K562 (cell line): ENCODE measurements at regions not wholly inside any gene's neighbourhood (a gene's known extent, or its start where the extent isn't known, plus 50 kb on each side); places are given as distances from the start of the nearest gene placed in this dataset.

Source experiments
- ATAC-seq: fragments of 200-7000 bp; cut with Tn5 transposase; 3 replicates; pipeline ENCODE4 v1.9.1; 2020; ENCODE audit warnings: moderate library complexity
- BruUV-seq: library from RNA; stranded (reverse); fragments of 400-500 nt; replicated peaks from 2 replicates; lab custom pipeline; 2021; lab: Mats Ljungman, UMichigan
- CTCF ChIA-PET: fragments of 300-600 bp; formaldehyde crosslinking; extraction: SDS; loops from one replicate; lab custom pipeline; 2021; ENCODE audit warnings: low intra/inter-chr PET ratio; lab: Yijun Ruan, JAX
- POLR2A ChIA-PET: fragments of 300-600, 350-650 bp; sonication (Branson Sonifier 250); formaldehyde crosslinking; extraction: SDS; loops from one replicate; lab custom pipeline; 2021; ENCODE audit warnings: antibody characterized with exemption, inconsistent platforms; lab: Yijun Ruan, JAX
- DNase-seq, 4 experiments: peaks; one replicate each; pipeline versions ENCODE4 v3.0.0 to v3.0.0-alpha.2; 2011 to 2018; ENCODE audit warnings: low spot score in 3 of 4, mixed read lengths in 3 of 4; ENCODE audit errors: extremely low read depth in 1 of 4
- FAIRE-seq: peaks from 2 replicates; lab custom pipeline; 2011; peaks lifted over from hg19 to GRCh38; lab: Jason Lieb, UNC
- H2AFZ ChIP-seq: 2 replicates; pipeline ENCODE4 v1.6.0; 2011; ENCODE audit warnings: low read depth, low read length, control low read depth, inconsistent platforms
- H3K27ac ChIP-seq: fragments of 200-600 bp; 3 replicates; pipeline ENCODE4 v1.8.0; 2011; ENCODE audit warnings: low read depth, mild to moderate bottlenecking, control low read depth, inconsistent platforms, low read length, moderate library complexity, mixed read lengths; ENCODE audit errors: extremely low read depth
- H3K27me3 ChIP-seq, 2 experiments: fragments of 300-600 bp in 1 of 2; 2 replicates in 1 of 2; 3 replicates in 1 of 2; pipeline versions ENCODE4 v1.6.0 to v1.8.0; 2011; ENCODE audit warnings: inconsistent platforms in 2 of 2, low read length in 2 of 2, mild to moderate bottlenecking in 1 of 2, mixed read lengths in 1 of 2, moderate library complexity in 1 of 2; ENCODE audit not compliant: control insufficient read depth in 2 of 2, insufficient read depth in 2 of 2
- H3K36me3 ChIP-seq: fragments of 300-600 bp; 3 replicates; pipeline ENCODE4 v1.8.0; 2011; ENCODE audit warnings: mild to moderate bottlenecking, low read length, inconsistent platforms; ENCODE audit not compliant: control insufficient read depth, insufficient read depth
- H3K4me1 ChIP-seq, 2 experiments: fragments of 200-600 bp in 1 of 2; replicated peaks in 1 of 2; 2 replicates in 1 of 2; 3 replicates in 1 of 2; pipeline versions ENCODE4 v1.5.1 to v1.8.0; 2011; ENCODE audit warnings: inconsistent platforms in 2 of 2, low read length in 2 of 2, mild to moderate bottlenecking in 1 of 2, mixed read lengths in 1 of 2, moderate library complexity in 1 of 2; ENCODE audit not compliant: control insufficient read depth in 2 of 2, insufficient read depth in 2 of 2
- H3K4me2 ChIP-seq: 2 replicates; pipeline ENCODE4 v1.6.1; 2011; ENCODE audit warnings: low read length, control low read depth, inconsistent platforms, mixed read lengths; ENCODE audit not compliant: insufficient read depth
- H3K4me3 ChIP-seq: fragments of 200-600 bp; sonication (generic), shearing (Covaris generic); 2 replicates; pipeline ENCODE4 v1.5.1; 2016; ENCODE audit warnings: control low read depth, inconsistent platforms
- H3K79me2 ChIP-seq: fragments of 200-600 bp; 3 replicates; pipeline ENCODE4 v1.8.0; 2011; ENCODE audit warnings: low read length, inconsistent platforms; ENCODE audit not compliant: control insufficient read depth, insufficient read depth
- H3K9ac ChIP-seq, 2 experiments: 2 replicates each; pipeline versions ENCODE4 v1.6.0 to v1.6.1; 2011; ENCODE audit warnings: low read depth in 2 of 2, low read length in 2 of 2, control low read depth in 1 of 2, inconsistent platforms in 1 of 2, mild to moderate bottlenecking in 1 of 2, mixed read lengths in 1 of 2; ENCODE audit not compliant: insufficient read depth in 1 of 2
- H3K9me1 ChIP-seq: one replicate; pipeline ENCODE4 v1.6.0; 2011; ENCODE audit warnings: inconsistent platforms, mild to moderate bottlenecking, low read length, moderate library complexity; ENCODE audit not compliant: control insufficient read depth, insufficient read depth
- H3K9me3 ChIP-seq: replicated peaks from 2 replicates; pipeline ENCODE4 v1.5.1; 2011; ENCODE audit warnings: low read depth, low read length, inconsistent platforms; ENCODE audit not compliant: control insufficient read depth, insufficient read depth
- H4K20me1 ChIP-seq: replicated peaks from 2 replicates; pipeline ENCODE4 v1.6.1; 2011; ENCODE audit warnings: low read length, inconsistent platforms, mixed read lengths; ENCODE audit not compliant: control insufficient read depth, insufficient read depth
- ARHGAP35 ChIP-seq: fragments of 450-650 bp; IDR thresholded peaks from 2 replicates; pipeline ENCODE4 v1.6.1; 2018; ENCODE audit not compliant: partially characterized antibody
- BDP1 ChIP-seq: IDR thresholded peaks from 3 replicates; pipeline ENCODE4 v1.6.1; 2011; ENCODE audit not compliant: insufficient read length, insufficient read depth
- CREB3 ChIP-seq: fragments of 450-650 bp; conservative IDR thresholded peaks from 2 replicates; pipeline ENCODE4 v1.6.1; 2016; ENCODE audit warnings: missing genetic modification characterization, low read depth, mild to moderate bottlenecking, missing compliant biosample characterization, moderate library complexity
- DPF2 ChIP-seq: fragments of 450-650 bp; IDR thresholded peaks from 2 replicates; pipeline ENCODE4 v1.6.1; 2016
- GTF2F1 ChIP-seq: IDR thresholded peaks from 2 replicates; pipeline ENCODE4 v1.6.1; 2011; ENCODE audit warnings: low read depth, low read length, improper control_type of control experiment
- HNRNPL ChIP-seq: fragments of 200-400 bp; formaldehyde crosslinking; IDR thresholded peaks from 2 replicates; pipeline ENCODE4 v1.6.1; 2017; ENCODE audit warnings: low read depth, mild to moderate bottlenecking, low read length
- HNRNPUL1 ChIP-seq: fragments of 200-400 bp; formaldehyde crosslinking; IDR thresholded peaks from 2 replicates; pipeline ENCODE4 v1.6.1; 2017; ENCODE audit warnings: low read length
- SMARCB1 ChIP-seq: IDR thresholded peaks from 2 replicates; pipeline ENCODE4 v1.6.1; 2011; ENCODE audit warnings: improper control_type of control experiment, low read depth; ENCODE audit not compliant: insufficient read length
- TRIM28 ChIP-seq: fragments of 450-650 bp; IDR thresholded peaks from 2 replicates; pipeline ENCODE4 v1.6.1; 2017
- ZNF408 ChIP-seq: fragments of 250-450 bp; sonication (Bioruptor Pico); IDR thresholded peaks from 2 replicates; pipeline ENCODE4 v1.4.0; 2020; ENCODE audit warnings: low read depth, mild to moderate bottlenecking, moderate library complexity
- ZNF57 ChIP-seq: fragments of 450-650 bp; formaldehyde crosslinking; IDR thresholded peaks from 2 replicates; pipeline ENCODE4 v1.4.0; 2020; ENCODE audit warnings: mild to moderate bottlenecking, moderate library complexity
- ZNF699 ChIP-seq: fragments of 250-450 bp; sonication (Bioruptor Pico); IDR thresholded peaks from 2 replicates; pipeline ENCODE4 v1.8.0; 2021; ENCODE audit warnings: mild to moderate bottlenecking, moderate library complexity; ENCODE audit not compliant: insufficient replicate concordance
- WGBS: fragments of 100-300 bp; shearing (Covaris generic); methylation state at CpG from one replicate; pipeline ENCODE4 v1.1.6; 2016; ENCODE audit warnings: low coverage, mixed read lengths; ENCODE audit not compliant: insufficient coverage; ENCODE audit errors: missing lambda C conversion rate; 5-methylcytosine and 5-hydroxymethylcytosine counted together
- in situ Hi-C: fragments of 300-500 bp; cut with MboI; formaldehyde crosslinking; loops from 4 replicates; pipeline ENCODE4 v1.15.0; 2018; ENCODE audit warnings: inconsistent platforms, mixed read lengths
- intact Hi-C: fragments of 100-400 bp; cut with micrococcal nuclease; formaldehyde crosslinking; loops from 2 replicates; pipeline ENCODE4 v1.14.2; 2022
- TF ChIP-seq, protein P1 (sequence below): sonication (generic); formaldehyde crosslinking; IDR thresholded peaks from 2 replicates; pipeline ENCODE4 v1.8.1; 2023; ENCODE audit warnings: mild to moderate bottlenecking, missing genetic modification reagents
- TF ChIP-seq, protein P2 (sequence below): fragments of 450-650 bp; formaldehyde crosslinking; IDR thresholded peaks from 2 replicates; pipeline ENCODE4 v1.4.0; 2022; ENCODE audit warnings: missing genetic modification characterization
- TF ChIP-seq, protein P3 (sequence below): fragments of 250-450 bp; sonication (Bioruptor Pico); IDR thresholded peaks from 2 replicates; pipeline ENCODE4 v1.8.0; 2022; ENCODE audit warnings: moderate library complexity, mild to moderate bottlenecking, inconsistent platforms
- TF ChIP-seq, protein P4 (sequence below): sonication (generic); formaldehyde crosslinking; IDR thresholded peaks from 2 replicates; pipeline ENCODE4 v1.8.0; 2022; ENCODE audit warnings: missing genetic modification reagents, mild to moderate bottlenecking, borderline replicate concordance

DNA sequence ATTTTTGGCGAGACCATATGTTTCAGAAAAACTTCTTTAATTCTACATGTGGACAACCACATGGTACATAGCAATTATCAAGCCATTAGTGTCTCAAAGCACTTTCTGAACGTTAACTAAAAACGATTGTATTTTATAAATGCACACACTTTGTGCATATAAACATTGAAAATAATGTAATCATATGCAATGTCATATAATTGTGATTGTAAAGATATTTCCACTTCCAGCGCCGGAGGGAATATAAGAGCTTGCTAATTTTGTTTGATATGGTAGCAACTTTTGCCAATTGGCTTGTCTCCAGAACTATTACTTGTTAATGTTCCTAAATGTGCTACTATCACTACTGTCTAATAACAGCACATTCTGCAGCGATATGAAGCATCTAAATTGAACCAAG, 162.3 kb upstream of the SMIM31 start:
- no peaks in the 10 kb centered on the region for H3K36me3 ChIP-seq
- ChIA-PET POLR2A (no interaction called here), CTCF (no interaction called here)
- ATAC-seq (no peak), FAIRE-seq (no peak), DNase-seq (no peak)
- H3K9me3 ChIP-seq: no peaks in the 10 kb centered on the region
- no peaks in the 10 kb centered on the region for H3K4me1 ChIP-seq
- no peak overlapping the region for H3K9ac ChIP-seq
- no TSS peak for BruUV-seq
- no peak overlapping the region for H2AFZ ChIP-seq
- H3K79me2 ChIP-seq: no peaks in the 10 kb centered on the region
- WGBS: 6% methylated on average over 6 of the region's 6 CpGs
- no peaks in the 10 kb centered on the region for H4K20me1 ChIP-seq
- H3K27me3 ChIP-seq: no peaks in the 10 kb centered on the region
- H3K9me1 ChIP-seq: no peaks in the 10 kb centered on the region
- in situ Hi-C loops (no loop called here), intact Hi-C loops (no loop called here)
- no peak overlapping the region for H3K27ac ChIP-seq
- H3K4me2 ChIP-seq: no peak overlapping the region
- TF ChIP-seq TRIM28: no peak
- no peak for TF ChIP-seq BDP1
- TF ChIP-seq, protein P1, sequence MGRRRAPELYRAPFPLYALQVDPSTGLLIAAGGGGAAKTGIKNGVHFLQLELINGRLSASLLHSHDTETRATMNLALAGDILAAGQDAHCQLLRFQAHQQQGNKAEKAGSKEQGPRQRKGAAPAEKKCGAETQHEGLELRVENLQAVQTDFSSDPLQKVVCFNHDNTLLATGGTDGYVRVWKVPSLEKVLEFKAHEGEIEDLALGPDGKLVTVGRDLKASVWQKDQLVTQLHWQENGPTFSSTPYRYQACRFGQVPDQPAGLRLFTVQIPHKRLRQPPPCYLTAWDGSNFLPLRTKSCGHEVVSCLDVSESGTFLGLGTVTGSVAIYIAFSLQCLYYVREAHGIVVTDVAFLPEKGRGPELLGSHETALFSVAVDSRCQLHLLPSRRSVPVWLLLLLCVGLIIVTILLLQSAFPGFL (CRISPR knock-in tag): no peak
- no peak for TF ChIP-seq ZNF699 (CRISPR knock-in tag)
- TF ChIP-seq GTF2F1: no peak
- TF ChIP-seq, protein P2, sequence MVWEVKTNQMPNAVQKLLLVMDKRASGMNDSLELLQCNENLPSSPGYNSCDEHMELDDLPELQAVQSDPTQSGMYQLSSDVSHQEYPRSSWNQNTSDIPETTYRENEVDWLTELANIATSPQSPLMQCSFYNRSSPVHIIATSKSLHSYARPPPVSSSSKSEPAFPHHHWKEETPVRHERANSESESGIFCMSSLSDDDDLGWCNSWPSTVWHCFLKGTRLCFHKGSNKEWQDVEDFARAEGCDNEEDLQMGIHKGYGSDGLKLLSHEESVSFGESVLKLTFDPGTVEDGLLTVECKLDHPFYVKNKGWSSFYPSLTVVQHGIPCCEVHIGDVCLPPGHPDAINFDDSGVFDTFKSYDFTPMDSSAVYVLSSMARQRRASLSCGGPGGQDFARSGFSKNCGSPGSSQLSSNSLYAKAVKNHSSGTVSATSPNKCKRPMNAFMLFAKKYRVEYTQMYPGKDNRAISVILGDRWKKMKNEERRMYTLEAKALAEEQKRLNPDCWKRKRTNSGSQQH (CRISPR knock-in tag): no peak
- TF ChIP-seq, protein P3, sequence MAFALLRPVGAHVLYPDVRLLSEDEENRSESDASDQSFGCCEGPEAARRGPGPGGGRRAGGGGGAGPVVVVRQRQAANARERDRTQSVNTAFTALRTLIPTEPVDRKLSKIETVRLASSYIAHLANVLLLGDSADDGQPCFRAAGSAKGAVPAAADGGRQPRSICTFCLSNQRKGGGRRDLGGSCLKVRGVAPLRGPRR (CRISPR knock-in tag): no peak
- TF ChIP-seq ZNF408 (CRISPR knock-in tag): no peak
- no peak for TF ChIP-seq ZNF57 (CRISPR knock-in tag)
- TF ChIP-seq CREB3 (tag): no peak
- no peak for TF ChIP-seq SMARCB1
- TF ChIP-seq, protein P4, sequence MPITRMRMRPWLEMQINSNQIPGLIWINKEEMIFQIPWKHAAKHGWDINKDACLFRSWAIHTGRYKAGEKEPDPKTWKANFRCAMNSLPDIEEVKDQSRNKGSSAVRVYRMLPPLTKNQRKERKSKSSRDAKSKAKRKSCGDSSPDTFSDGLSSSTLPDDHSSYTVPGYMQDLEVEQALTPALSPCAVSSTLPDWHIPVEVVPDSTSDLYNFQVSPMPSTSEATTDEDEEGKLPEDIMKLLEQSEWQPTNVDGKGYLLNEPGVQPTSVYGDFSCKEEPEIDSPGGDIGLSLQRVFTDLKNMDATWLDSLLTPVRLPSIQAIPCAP (CRISPR knock-in tag): no peak
- no peak for TF ChIP-seq HNRNPL
- TF ChIP-seq DPF2: no peak
- TF ChIP-seq HNRNPUL1: no peak
- no peak for TF ChIP-seq ARHGAP35
- no peak overlapping the region for H3K4me3 ChIP-seq
